ENCODE measurements at regions not wholly inside any gene's neighbourhood (a gene's known extent, or its start where the extent isn't known, plus 50 kb on each side); places are given as distances from the start of the nearest gene placed in this dataset.
A peak's percentile ranks its signal among the peaks of the same experiment; 100 is the strongest.

GRCh38 chr1:215393476-215393875 is 173.6 kb upstream of the KCTD3 start:
- no peak for TF ChIP-seq CTCF (IDR thresholded peaks at IDR 0.05)
- no peak for ATAC-seq
- H3K27me3 ChIP-seq = no peaks in the 10 kb centered on the region
- no peak overlapping the region for H3K27ac ChIP-seq
- no peak overlapping the region for H3K4me3 ChIP-seq
- no peak for DNase-seq
- no peaks in the 10 kb centered on the region for H3K36me3 ChIP-seq
- intact Hi-C loops (cut with DNase I) = no loop called here
- H3K9me3 ChIP-seq = no peaks in the 10 kb centered on the region
- no peaks in the 10 kb centered on the region for H3K4me1 ChIP-seq

- intact Hi-C loops (cut with DNase I) = no loop called here
- TF ChIP-seq CTCF (IDR thresholded peaks at IDR 0.05) = no peak
- Histone ChIP-seq H3K4me3 (no peak overlapping the region), H3K27me3 (no peaks in the 10 kb centered on the region), H3K9me3 (no peaks in the 10 kb centered on the region), H3K4me1 (no peaks in the 10 kb centered on the region), H3K36me3 (no peaks in the 10 kb centered on the region), H3K27ac (no peak overlapping the region)
- no peak for DNase-seq
- ATAC-seq = no peak
Measured at GRCh38 chr1:215394084-215394991, 172.8 kb upstream of the KCTD3 start.

- DNase-seq (no peak), ATAC-seq (no peak)
- no peaks in the 10 kb centered on the region for H3K27me3 ChIP-seq
- no peak for TF ChIP-seq CTCF (IDR thresholded peaks at IDR 0.05)
- intact Hi-C loops (cut with DNase I) = no loop called here
- no peak overlapping the region for H3K27ac ChIP-seq
- H3K4me1 ChIP-seq = no peaks in the 10 kb centered on the region
- H3K9me3 ChIP-seq = no peaks in the 10 kb centered on the region
- H3K4me3 ChIP-seq = no peak overlapping the region
- H3K36me3 ChIP-seq = no peaks in the 10 kb centered on the region
Measured at GRCh38 chr1:215397106-215397505, 170.0 kb upstream of the KCTD3 start.

- H3K36me3 ChIP-seq = no peaks in the 10 kb centered on the region
- no peak for TF ChIP-seq CTCF (IDR thresholded peaks at IDR 0.05)
- H3K4me3 ChIP-seq = no peak overlapping the region
- intact Hi-C loops (cut with DNase I) = no loop called here
- H3K27me3 ChIP-seq = no peaks in the 10 kb centered on the region
- ATAC-seq (peak; percentile 27), DNase-seq (no peak)
- no peaks in the 10 kb centered on the region for H3K4me1 ChIP-seq
- no peaks in the 10 kb centered on the region for H3K9me3 ChIP-seq
- no peak overlapping the region for H3K27ac ChIP-seq
Measured at GRCh38 chr1:215397843-215398242, 169.3 kb upstream of the KCTD3 start.

- intact Hi-C loops (cut with DNase I) = no loop called here
- no peaks in the 10 kb centered on the region for H3K36me3 ChIP-seq
- TF ChIP-seq CTCF (IDR thresholded peaks at IDR 0.05) = no peak
- no peak for ATAC-seq
- H3K27me3 ChIP-seq = no peaks in the 10 kb centered on the region
- no peaks in the 10 kb centered on the region for H3K9me3 ChIP-seq
- no peak for DNase-seq
- no peak overlapping the region for H3K27ac ChIP-seq
- H3K4me3 ChIP-seq = no peak overlapping the region
- H3K4me1 ChIP-seq = no peaks in the 10 kb centered on the region
Measured at GRCh38 chr1:215399787-215400186, 167.3 kb upstream of the KCTD3 start.
